GM19467 (cell line): ENCODE measurements at regions not wholly inside any gene's neighbourhood (a gene's known extent, or its start where the extent isn't known, plus 50 kb on each side); places are given as distances from the start of the nearest gene placed in this dataset.
"Not testable (repeated sequence)": the region's sequence is repeated elsewhere in the genome, so short reads cannot be mapped to it uniquely, and the experiment has no call there.

ENCODE experiments used
- ATAC-seq: cut with Tn5 transposase; IDR thresholded peaks from one replicate; pipeline ENCODE4 v1.9.1; 2021; ENCODE audit warnings: mild to moderate bottlenecking, moderate library complexity; ENCODE audit not compliant: unreplicated experiment

DNA sequence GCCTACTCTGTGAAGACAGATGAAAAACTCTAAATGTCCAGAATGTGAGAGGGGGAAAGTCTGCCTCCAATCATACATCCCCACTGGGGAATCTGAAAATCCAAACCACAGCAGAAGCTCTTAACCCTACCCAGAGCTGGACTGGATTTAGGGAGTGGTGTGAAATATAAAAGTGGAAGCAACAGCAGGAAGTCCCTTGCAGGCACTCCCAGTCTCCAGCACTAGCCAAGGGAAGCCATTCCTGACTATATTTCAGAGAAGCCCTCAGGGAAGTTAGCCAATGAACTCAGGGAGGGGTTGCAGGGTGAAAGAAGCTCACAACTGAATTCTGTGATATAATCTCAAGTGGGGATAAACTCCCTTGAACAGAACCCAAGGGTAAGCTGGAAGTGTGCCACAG lies 51.5 kb downstream of the CRPPA start:
- ATAC-seq, result no peak

- not testable (repeated sequence) for ATAC-seq
Measured at GRCh38 chr7:16369309-16369708, 52.0 kb downstream of the CRPPA start.

DNA sequence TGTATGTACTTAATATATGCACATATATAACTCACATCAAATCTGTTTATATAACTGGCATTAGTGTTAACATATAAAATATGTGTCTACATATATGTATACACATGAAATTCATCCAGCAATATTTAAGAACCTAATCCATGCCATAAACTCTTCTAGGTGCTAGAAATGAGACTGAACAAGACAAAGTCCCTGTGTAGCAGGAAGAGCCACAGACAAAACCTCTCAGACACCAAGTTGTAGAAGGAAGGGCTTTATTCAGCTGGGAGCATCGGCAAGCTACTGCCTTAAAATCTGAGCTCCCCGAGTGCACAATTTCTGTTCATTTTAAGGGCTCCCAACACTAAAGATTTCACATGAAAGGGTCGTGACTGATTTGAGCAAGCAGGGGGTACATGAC lies 52.5 kb downstream of the CRPPA start:
- ATAC-seq, result no peak

- no peak for ATAC-seq
Measured at GRCh38 chr7:16367115-16367514, 54.2 kb downstream of the CRPPA start.

GRCh38 chr7:16365952-16366351 lies 55.4 kb downstream of the CRPPA start:
- no peak for ATAC-seq

DNA sequence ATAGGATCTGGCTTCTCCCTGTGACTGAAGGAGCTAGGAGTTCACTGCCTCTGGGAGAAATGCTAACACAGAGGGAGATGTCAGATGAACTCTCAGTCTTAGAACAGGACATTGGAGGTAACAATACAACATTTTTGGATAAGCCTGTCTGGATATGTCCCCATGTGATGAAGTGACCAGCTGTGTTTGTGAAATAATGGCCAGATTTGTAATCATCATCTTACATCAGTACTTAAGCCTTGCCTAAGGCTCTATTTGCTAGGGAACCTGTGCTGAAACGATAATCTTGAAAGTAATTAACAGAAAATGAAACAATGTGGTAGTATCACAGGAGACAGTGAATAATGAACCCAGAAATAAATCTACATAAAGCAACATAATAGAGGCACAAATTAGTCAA lies 56.2 kb downstream of the CRPPA start:
- no peak for ATAC-seq

DNA sequence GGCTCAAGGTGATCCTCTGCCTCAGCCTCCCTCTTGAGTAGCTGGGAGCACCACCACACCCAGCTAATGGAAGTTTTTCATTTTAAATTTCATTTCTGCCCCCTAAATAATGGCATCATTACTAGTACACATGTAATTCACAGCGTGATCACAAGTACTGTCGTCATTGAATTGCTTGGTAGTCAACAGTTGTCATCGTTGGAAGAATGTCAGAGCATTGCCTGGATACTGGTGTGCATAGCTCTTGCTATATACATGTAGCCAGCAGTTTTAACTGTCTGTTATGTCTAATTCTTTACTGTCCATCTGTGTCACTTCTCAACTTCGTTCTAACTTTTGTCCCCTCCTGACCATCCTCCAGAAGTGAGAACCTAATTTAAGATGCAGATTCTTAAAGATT lies 62.1 kb downstream of the CRPPA start:
- ATAC-seq, result no peak

- ATAC-seq, result no peak
Measured at GRCh38 chr7:16357921-16358320, 63.4 kb downstream of the CRPPA start.

GRCh38 chr7:16357474-16357873 lies 63.9 kb downstream of the CRPPA start:
- ATAC-seq, result no peak

DNA sequence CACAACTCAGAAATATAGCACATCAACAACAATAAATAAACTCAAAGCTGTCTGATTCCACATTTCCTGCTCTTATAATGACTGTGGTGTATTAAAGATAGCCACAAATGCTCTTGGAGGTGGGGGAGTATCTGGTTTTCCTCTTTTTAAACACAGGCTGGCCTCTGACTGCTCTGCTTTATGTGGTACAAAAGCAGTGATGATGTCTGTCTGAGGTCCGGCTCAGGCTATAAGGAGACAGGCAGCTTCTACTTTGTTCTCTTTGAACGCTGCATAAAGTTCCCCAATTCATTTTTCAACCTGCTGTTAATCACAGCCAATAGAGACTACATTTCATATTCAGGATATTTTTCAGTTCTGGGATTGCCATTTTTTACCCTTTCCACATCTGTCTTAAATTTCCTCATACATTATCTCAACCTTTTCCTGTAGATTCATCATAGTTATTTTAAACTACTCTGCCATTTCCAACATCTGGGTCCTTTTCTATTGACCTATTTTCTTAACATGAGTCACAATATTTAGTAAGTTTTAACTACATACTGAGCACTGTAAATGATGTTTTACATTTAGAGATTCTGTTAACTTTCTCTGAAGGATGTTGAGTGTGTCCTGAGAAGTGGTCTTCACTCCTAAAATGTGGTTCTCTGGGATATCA lies 64.9 kb downstream of the CRPPA start:
- ATAC-seq, result no peak

GRCh38 chr7:16354573-16354972 lies 66.8 kb downstream of the CRPPA start:
- no peak for ATAC-seq

DNA sequence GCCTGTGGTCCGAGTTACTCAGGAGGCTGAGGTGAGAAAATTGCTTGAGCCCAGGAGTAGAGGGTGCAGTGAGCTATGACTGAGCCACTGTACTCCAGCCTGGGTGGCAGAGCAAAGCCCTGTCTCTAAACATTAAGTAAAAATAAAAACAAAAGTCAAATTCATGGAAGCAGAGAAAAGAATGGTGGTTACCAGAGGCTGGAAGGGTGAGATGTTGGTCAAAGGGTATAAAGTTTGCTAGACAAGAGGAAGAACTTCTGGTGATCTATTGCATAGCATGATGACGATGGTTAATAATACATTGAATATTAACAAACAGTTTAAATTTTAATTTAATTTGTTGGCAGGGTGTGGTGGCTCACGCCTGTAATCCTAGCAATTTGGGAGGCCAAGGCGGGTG lies 68.1 kb downstream of the CRPPA start:
- ATAC-seq, result no peak

GRCh38 chr7:16350634-16351033 lies 70.7 kb downstream of the CRPPA start:
- ATAC-seq, result peak; percentile 60

DNA sequence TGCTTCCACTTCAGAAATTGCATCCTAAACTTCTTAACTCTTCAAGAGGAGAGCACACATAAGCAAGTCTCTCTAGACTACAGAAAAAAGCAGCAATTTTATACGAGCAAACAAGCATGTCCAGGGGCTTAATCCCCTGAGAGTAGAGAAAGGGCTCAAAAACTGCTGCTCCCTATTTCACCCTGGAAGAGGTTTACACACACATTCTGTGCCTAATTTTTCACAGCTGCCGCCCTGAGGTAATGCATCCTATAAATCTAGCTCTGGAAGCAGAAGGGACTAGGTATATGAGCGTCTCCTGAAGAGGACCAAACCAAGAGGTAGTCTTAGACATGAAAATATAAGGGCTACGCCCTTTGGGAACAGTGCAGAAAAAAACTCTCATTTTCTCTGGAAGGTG lies 73.1 kb downstream of the CRPPA start:
- ATAC-seq, result no peak

DNA sequence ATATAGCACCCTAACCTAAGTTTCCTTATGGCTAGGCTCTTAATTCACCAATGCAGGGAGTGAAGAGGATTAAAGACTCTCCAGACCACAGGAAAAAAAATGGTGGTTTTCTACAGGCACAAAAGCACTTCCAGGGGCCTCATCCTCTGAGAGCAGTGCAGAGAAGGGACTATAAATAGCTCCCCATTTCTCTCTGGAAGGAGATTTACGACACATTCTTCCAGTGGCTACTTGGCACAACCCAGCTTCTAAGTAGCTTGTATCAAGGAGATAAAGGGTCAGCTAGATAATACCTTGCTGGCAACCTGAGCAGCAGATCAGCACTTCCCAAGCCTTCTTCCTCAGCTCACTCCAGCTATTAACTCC lies 73.5 kb downstream of the CRPPA start:
- no peak for ATAC-seq

DNA sequence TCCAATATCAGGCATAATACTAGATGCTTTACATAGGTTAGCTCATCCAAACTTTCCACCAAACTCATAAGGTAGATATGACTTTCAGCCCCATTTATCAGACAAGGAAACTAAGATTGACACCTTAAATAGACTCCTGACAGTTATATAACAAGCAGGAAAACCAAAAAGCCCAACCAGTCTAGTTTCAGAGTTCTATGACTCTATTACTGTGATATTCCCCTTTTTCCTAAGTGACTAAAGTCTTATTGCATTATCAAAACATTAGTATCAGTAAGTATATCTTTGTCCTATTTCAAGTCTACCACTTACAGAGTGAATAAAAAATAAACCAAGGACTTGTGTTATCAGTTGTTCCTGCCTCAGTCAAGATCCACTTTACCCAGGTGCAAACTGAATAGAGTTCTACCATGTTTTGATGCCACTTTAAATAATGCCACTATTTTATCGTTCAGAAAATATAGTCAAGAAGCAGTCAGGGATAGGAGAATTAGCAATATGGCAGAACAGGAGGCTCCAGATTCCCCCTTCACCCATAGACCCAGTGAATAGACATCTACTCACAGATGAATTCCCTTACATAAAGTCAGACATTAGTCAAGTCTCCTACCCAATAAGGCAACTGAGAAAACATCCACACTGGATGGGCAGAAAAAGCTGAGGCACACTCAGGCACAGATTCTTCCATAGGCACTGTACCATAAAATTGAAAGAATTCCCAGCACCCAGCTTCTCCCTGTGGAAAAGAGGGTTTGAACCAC lies 74.1 kb downstream of the CRPPA start:
- ATAC-seq, result no peak

DNA sequence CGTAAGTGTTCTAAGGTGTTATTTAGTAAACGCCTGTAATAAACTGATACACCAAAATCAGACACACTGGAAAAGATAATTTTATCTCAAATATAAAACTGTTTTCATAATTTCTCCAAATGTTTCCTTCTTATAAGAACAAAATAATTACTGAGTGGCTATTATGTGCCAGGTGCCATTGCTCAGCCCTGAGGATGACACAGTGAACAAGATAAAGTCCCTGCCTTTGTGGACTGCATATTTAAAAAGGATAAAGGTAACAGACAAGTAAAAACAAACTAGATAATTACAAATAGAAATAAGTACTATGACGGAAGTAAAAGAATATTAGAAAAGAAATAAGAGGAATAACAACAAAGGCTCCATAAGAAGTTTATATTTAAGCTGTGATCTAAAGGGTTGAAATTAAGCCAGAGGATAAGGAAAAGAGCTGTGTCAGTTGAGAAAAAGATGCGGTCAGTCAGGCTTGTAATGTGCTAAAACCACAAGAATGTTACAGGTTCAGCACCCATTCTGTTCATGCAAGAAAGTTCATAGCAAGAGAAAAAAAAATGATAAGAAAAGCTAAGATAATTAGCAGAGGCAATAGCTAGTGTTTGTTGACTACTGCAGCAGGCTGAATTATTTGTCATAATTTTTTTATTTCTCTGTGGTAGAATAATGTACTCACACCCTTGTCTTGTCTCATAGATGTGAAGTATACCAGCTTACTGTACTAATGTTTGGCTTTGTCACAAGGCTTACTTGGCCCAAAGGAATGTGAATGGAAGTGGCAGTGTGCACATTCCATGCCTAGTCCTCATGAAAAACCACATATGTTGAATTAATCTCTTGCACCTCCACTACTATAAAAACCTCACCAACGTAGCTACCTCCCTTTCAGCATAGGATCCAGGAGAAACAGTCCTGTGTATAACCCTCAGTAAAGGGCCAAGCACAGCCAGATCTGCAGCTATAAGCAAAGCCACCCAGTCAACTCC lies 75.1 kb downstream of the CRPPA start:
- ATAC-seq, result peak; percentile 64

DNA sequence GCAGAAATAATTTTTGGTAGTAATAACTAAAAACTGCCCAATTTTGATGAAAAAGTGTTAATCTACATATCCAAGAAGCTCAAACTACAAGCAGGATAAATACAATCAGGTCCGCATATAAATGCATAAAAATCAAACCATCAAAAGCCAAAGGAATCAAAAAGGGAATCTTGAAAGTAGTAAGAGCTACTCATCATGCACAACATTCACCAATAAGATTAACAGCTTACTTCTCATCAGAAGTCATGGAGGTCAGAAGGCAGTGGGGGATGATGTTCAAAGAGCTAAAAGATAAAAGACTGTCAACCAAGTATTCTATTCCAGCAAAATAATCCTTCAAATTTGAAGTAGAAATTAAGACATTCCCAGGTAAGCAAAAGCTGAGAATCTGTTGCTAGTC lies 76.4 kb downstream of the CRPPA start:
- ATAC-seq, result no peak

GRCh38 chr7:16343612-16344011 lies 77.7 kb downstream of the CRPPA start:
- ATAC-seq, result no peak

DNA sequence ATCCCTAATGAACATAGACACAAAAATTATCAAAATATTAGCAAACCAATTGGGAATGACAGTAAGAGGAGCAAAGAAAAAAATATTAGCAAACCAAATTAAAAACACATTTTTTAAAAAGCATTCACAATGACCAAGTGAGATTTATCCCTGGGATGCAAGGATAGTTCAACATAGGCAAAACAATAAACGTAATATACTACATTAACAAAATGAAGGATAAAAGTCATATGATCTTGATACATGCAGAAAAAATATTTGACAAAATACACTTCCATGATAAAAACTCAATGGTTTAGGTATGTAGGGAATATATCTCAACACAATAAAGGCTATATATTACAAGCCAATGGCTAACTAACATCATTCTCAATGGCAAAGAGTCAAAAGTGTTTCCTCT lies 83.3 kb downstream of the CRPPA start:
- ATAC-seq, result no peak

DNA sequence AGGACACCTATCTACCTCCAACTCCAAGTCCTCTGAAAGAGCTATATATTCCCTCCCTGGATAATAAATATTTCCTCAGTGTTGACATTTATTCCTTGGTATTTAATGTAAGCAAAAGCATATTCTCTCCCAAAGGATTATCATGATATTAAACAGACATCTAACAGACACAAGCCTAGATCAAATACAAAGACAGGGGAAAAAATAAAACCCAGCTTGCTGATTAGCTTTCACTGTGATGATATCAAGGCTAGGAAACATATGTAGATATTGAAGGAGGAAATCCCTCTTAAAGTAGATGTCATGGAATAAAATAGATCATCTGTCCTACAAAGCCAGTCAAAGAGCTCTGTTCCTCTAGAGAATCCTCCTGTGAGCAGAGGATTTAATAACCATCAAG lies 95.2 kb downstream of the CRPPA start:
- no peak for ATAC-seq

DNA sequence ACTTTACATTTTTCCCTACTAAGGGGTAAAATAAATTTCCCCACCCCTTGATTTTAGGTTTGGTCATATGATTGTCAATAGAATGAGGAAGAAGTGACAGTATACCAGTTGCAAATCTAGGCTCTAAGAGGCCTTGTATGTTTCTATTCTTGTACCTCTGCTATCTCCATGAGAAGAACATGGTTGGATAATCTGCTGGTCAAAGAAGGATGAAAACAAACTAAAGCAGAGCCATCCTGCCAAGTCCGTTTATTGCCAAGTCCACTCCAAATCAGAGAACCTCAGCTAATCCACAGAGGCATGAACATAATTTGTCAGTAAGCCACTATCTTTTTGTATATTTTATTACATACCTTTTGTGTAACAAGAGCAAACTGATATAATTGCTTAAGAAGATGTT lies 98.0 kb downstream of the CRPPA start:
- no peak for ATAC-seq
